ENCODE measurements at regions not wholly inside any gene's neighbourhood (a gene's known extent, or its start where the extent isn't known, plus 50 kb on each side); places are given as distances from the start of the nearest gene placed in this dataset.

GRCh38 chr13:80123945-80124344, 217.0 kb downstream of the SPRY2 start:
- DNase-seq = no peak
- Mint-ChIP-seq H3K27me3 (peaks cover 2% of the 10 kb centered on the region), H3K9me3 (no peaks in the 10 kb centered on the region), H3K4me3 (no peak overlapping the region), H3K36me3 (no peaks in the 10 kb centered on the region), H3K27ac (no peak overlapping the region), H3K4me1 (no peaks in the 10 kb centered on the region)
- ATAC-seq (ENCODE audit: low read depth) = no peak
- POLR2A ChIA-PET = no interaction called here

DNA sequence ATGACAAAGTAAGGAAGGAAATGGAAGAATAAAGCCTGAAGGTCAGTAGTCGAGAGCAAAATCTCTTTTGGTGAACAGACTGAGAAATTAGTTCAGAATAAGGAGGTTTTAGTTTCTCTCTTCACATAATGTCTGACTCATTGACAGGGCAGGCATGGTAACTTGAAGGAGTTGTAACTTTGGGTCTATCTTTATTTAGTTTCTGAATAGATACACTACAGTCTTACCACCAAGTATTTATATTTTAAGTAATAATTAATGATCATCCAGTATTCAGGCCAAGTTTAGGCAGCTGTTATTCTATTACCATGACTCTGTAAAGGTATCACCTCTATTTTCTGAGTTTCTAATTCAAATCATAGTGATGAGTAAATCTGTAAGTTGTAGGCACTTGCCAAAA, 219.9 kb downstream of the SPRY2 start:
- ATAC-seq (ENCODE audit: low read depth) (no peak), DNase-seq (no peak)
- Mint-ChIP-seq H3K4me1 (no peaks in the 10 kb centered on the region), H3K27me3 (peaks cover 2% of the 10 kb centered on the region), H3K36me3 (no peaks in the 10 kb centered on the region), H3K4me3 (no peak overlapping the region), H3K27ac (no peak overlapping the region), H3K9me3 (no peaks in the 10 kb centered on the region)
- POLR2A ChIA-PET = no interaction called here

- Mint-ChIP-seq H3K9me3 (no peaks in the 10 kb centered on the region), H3K27ac (no peak overlapping the region), H3K4me3 (no peak overlapping the region), H3K36me3 (no peaks in the 10 kb centered on the region), H3K27me3 (peaks cover 2% of the 10 kb centered on the region), H3K4me1 (no peaks in the 10 kb centered on the region)
- POLR2A ChIA-PET = no interaction called here
- ATAC-seq (ENCODE audit: low read depth) = no peak
- DNase-seq = no peak
Observed at GRCh38 chr13:80118506-80118905, 222.4 kb downstream of the SPRY2 start.

GRCh38 chr13:80118099-80118498, 222.8 kb downstream of the SPRY2 start:
- POLR2A ChIA-PET = no interaction called here
- H3K9me3 Mint-ChIP-seq = no peaks in the 10 kb centered on the region
- no peaks in the 10 kb centered on the region for H3K4me1 Mint-ChIP-seq
- no peak overlapping the region for H3K4me3 Mint-ChIP-seq
- no peak for DNase-seq
- ATAC-seq (ENCODE audit: low read depth) = no peak
- H3K27ac Mint-ChIP-seq = no peak overlapping the region
- H3K27me3 Mint-ChIP-seq = peaks cover 2% of the 10 kb centered on the region
- H3K36me3 Mint-ChIP-seq = no peaks in the 10 kb centered on the region

- peaks cover 2% of the 10 kb centered on the region for H3K27me3 Mint-ChIP-seq
- POLR2A ChIA-PET = no interaction called here
Observed at GRCh38 chr13:80117515-80117914, 223.4 kb downstream of the SPRY2 start.

GRCh38 chr13:80116107-80116506, 224.8 kb downstream of the SPRY2 start:
- peaks cover 2% of the 10 kb centered on the region for H3K27me3 Mint-ChIP-seq
- no peak overlapping the region for H3K4me3 Mint-ChIP-seq
- H3K9me3 Mint-ChIP-seq = no peaks in the 10 kb centered on the region
- POLR2A ChIA-PET = no interaction called here
- H3K27ac Mint-ChIP-seq = no peak overlapping the region
- no peak for ATAC-seq (ENCODE audit: low read depth)
- no peaks in the 10 kb centered on the region for H3K4me1 Mint-ChIP-seq
- no peaks in the 10 kb centered on the region for H3K36me3 Mint-ChIP-seq
- DNase-seq = no peak

More at GRCh38 chr13:80117515-80117914, 223.4 kb downstream of the SPRY2 start:
- no peaks in the 10 kb centered on the region for H3K36me3 Mint-ChIP-seq
- H3K4me3 Mint-ChIP-seq = no peak overlapping the region
- H3K9me3 Mint-ChIP-seq = no peaks in the 10 kb centered on the region
- H3K27ac Mint-ChIP-seq = no peak overlapping the region
- no peaks in the 10 kb centered on the region for H3K4me1 Mint-ChIP-seq
- no peak for ATAC-seq (ENCODE audit: low read depth)
- no peak for DNase-seq

DNA sequence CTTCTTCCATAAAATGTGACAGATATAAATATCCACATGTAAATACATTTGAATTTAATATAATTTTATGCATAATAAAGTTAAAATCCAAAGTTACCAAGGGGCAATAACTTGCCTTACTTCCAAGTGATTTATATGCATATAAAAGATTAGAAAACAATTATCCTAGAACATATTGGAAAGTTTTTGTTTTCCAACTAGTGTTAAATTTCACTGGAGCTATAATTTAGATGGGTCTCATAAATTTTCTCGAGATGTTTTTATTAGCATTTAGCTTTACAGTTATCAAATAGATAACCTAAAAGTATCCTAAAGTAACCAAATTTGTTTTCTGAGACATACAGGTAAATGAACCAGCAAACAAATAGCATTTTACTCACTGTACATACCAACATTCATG, 225.3 kb downstream of the SPRY2 start:
- Mint-ChIP-seq H3K4me1 (no peaks in the 10 kb centered on the region), H3K4me3 (no peak overlapping the region), H3K9me3 (no peaks in the 10 kb centered on the region), H3K36me3 (no peaks in the 10 kb centered on the region), H3K27ac (no peak overlapping the region), H3K27me3 (peaks cover 2% of the 10 kb centered on the region)
- no peak for ATAC-seq (ENCODE audit: low read depth)
- no peak for DNase-seq
- POLR2A ChIA-PET = no interaction called here

DNA sequence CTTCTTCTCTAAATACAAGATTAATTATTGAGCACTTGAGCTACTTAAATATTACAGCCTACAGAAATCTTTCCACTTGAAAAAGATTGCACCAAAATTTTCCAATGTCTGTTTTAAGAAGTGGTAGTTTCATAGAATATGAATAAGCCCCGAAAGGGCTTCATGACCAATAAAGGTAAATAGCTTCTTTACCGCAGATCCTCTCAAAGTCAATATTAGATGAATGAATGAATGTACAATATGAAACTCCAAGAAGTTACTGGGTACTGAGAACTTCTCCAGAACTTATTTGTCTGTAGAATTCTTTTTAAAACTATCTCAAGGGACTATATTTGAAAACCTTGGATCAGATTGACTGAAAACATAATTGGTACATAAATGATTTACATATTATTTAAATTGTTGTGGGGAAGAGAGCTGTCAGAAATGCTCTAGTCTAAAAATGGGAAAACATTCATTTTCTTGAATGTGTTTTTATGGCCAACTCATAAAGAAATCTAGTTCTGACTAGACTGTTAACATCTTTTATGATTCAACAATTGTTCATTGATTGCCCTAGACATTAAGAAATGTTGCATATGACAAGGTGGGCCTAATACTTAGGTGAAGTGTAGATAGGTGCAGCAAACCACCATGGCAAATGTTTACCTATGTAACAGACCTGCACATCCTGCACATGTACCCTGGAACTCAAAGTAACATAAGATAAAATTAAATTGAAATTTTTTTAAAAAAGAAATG, 227.0 kb downstream of the SPRY2 start:
- H3K9me3 Mint-ChIP-seq = no peaks in the 10 kb centered on the region
- ATAC-seq (ENCODE audit: low read depth) (no peak), DNase-seq (no peak)
- no peaks in the 10 kb centered on the region for H3K36me3 Mint-ChIP-seq
- no peak overlapping the region for H3K4me3 Mint-ChIP-seq
- POLR2A ChIA-PET = no interaction called here
- H3K27me3 Mint-ChIP-seq = no peaks in the 10 kb centered on the region
- H3K27ac Mint-ChIP-seq = no peak overlapping the region
- H3K4me1 Mint-ChIP-seq = no peaks in the 10 kb centered on the region

DNA sequence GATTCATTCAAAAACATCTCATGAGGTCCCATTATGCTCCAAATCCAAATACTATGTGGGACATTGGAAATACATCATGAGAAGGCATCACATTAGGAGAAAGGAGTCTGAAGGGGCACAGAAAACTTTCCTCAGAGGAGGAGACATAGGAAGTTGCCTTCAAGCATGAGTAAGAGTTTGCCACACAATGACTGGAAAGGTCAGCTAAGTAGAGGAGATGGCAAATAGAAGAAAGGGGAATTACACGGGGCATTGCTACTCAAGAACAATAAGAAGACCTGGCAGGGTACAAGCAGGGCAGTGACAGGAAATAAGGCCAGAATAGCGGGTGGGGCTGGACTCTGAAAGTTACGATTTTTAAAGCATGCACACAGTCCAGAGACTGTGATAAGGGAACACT, 231.6 kb downstream of the SPRY2 start:
- Mint-ChIP-seq H3K9me3 (peaks cover 2% of the 10 kb centered on the region), H3K4me3 (no peak overlapping the region), H3K4me1 (no peaks in the 10 kb centered on the region), H3K27ac (no peak overlapping the region), H3K27me3 (no peaks in the 10 kb centered on the region), H3K36me3 (no peaks in the 10 kb centered on the region)
- DNase-seq (no peak), ATAC-seq (ENCODE audit: low read depth) (no peak)
- POLR2A ChIA-PET = no interaction called here

DNA sequence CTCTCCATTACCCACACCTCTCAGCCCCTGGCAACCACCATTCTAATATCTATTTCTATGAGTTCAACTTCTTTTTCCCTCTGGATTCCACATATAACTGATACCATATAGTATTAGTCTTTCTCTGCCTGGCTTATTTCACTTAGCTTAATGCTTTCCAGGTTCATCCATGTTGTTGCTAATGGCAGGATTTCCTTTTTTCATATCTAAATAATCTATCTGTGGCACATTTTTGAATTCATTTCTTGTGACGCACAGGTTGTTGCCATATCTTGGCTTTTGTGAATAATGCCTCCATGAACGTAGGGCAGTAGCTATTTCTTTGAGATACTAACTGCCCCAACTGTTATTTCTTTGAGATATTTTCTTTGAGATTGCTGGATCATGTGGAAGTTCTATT, 235.6 kb downstream of the SPRY2 start:
- Mint-ChIP-seq H3K27ac (no peak overlapping the region), H3K27me3 (no peaks in the 10 kb centered on the region), H3K9me3 (peaks cover 2% of the 10 kb centered on the region), H3K36me3 (no peaks in the 10 kb centered on the region), H3K4me3 (no peak overlapping the region), H3K4me1 (no peaks in the 10 kb centered on the region)
- ATAC-seq (ENCODE audit: low read depth) (no peak), DNase-seq (no peak)
- POLR2A ChIA-PET = no interaction called here

GRCh38 chr13:80101040-80101439, 239.9 kb downstream of the SPRY2 start:
- no peak for ATAC-seq (ENCODE audit: low read depth)
- no peak overlapping the region for H3K4me3 Mint-ChIP-seq
- POLR2A ChIA-PET = no interaction called here
- no peak for DNase-seq
- no peak overlapping the region for H3K27ac Mint-ChIP-seq
- no peaks in the 10 kb centered on the region for H3K27me3 Mint-ChIP-seq
- H3K4me1 Mint-ChIP-seq = no peaks in the 10 kb centered on the region
- H3K36me3 Mint-ChIP-seq = no peaks in the 10 kb centered on the region
- H3K9me3 Mint-ChIP-seq = peaks cover 2% of the 10 kb centered on the region

DNA sequence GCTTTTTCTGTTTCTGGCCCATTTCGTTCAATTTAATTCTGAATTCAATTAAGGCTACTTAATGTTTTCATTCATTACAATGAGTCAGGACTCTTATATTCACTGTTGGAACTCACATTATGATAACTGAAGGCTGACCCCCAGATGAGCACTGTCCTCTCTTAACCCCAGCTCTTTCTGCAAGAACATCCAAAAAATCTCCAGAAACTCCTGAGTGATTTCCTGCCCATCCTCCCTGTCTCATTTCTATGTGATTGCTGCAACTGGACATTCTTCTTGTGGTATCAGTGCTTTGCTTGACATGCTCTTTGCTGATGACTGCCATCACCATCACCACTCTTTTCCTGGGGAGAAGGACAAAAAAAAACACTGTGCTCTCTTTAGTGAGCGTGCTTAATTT, 240.3 kb downstream of the SPRY2 start:
- POLR2A ChIA-PET = no interaction called here
- H3K4me3 Mint-ChIP-seq = no peak overlapping the region

DNA sequence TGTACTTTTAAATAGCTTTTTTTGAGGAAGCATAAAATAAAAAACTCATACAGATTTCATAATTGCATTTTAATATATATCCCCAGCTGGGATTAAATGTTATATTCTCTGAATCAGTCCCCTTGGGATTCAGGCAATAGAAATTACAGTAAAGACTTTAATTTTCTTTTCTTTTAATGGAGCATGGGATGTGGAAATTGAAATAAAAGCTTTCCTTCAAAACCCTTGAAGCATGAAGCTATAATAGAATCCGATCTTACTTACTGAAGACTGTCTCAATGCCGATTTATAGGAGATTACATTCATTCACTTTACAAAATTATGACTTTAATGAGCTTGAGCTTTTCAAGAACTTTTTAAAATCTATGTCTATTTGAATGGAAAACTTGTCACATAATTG, 243.4 kb downstream of the SPRY2 start:
- no peak overlapping the region for H3K27ac Mint-ChIP-seq
- POLR2A ChIA-PET = no interaction called here
- H3K4me3 Mint-ChIP-seq = no peak overlapping the region
- H3K27me3 Mint-ChIP-seq = no peaks in the 10 kb centered on the region
- H3K4me1 Mint-ChIP-seq = no peaks in the 10 kb centered on the region
- DNase-seq = no peak
- ATAC-seq (ENCODE audit: low read depth) = no peak
- no peaks in the 10 kb centered on the region for H3K36me3 Mint-ChIP-seq
- no peaks in the 10 kb centered on the region for H3K9me3 Mint-ChIP-seq

More for the DNA sequence above, 240.3 kb downstream of the SPRY2 start:
- H3K4me1 Mint-ChIP-seq = no peaks in the 10 kb centered on the region
- no peaks in the 10 kb centered on the region for H3K9me3 Mint-ChIP-seq
- DNase-seq = no peak
- no peak for ATAC-seq (ENCODE audit: low read depth)
- no peaks in the 10 kb centered on the region for H3K36me3 Mint-ChIP-seq
- no peaks in the 10 kb centered on the region for H3K27me3 Mint-ChIP-seq
- no peak overlapping the region for H3K27ac Mint-ChIP-seq

DNA sequence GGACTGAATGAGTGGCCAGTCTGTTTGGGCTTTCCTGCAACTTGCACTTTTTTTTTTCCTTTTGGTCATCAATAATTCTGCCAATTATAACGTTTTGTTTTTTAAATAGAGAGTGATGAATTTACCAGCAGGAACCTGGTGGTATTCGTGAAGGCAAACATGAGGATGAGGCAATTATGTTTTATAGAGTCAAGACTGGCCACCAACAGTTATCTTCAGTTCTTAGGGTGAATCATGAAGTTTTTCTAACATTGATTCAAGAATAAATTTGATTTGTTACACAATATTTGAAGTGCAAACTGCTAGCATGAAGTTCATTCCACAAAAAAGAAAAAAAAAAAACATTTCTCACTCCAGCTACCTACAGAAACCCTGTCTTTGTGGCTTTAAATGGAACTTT, 244.5 kb downstream of the SPRY2 start:
- Mint-ChIP-seq H3K27ac (no peak overlapping the region), H3K27me3 (no peaks in the 10 kb centered on the region), H3K4me3 (no peak overlapping the region), H3K4me1 (no peaks in the 10 kb centered on the region), H3K36me3 (no peaks in the 10 kb centered on the region), H3K9me3 (no peaks in the 10 kb centered on the region)
- POLR2A ChIA-PET = no interaction called here
- no peak for ATAC-seq (ENCODE audit: low read depth)
- no peak for DNase-seq

DNA sequence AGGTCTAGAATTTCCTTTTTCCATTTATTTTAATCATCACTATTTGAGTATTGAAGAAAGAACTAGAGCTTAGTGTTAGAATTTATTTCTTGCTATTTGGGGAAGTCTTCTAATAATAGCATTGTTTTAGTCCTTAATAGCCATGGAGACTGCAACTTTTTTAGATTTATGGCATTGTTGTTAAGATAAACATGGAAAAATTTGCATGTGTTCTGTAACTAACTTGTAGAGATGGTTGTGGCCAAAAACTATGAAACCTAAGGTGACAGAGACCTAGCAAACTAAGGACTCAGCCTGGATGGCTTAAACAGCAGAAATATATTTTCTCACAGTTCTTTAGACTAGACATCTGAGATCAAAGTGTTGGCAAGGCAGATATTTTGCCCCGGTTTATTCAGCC, 246.4 kb downstream of the SPRY2 start:
- ATAC-seq (ENCODE audit: low read depth) (no peak), DNase-seq (no peak)
- Mint-ChIP-seq H3K36me3 (no peaks in the 10 kb centered on the region), H3K27ac (no peak overlapping the region), H3K27me3 (peaks cover 4% of the 10 kb centered on the region), H3K4me3 (no peak overlapping the region), H3K4me1 (no peaks in the 10 kb centered on the region), H3K9me3 (no peaks in the 10 kb centered on the region)
- POLR2A ChIA-PET = no interaction called here

Data from activated naive CD8-positive, alpha-beta T cell treated with anti-CD3 and anti-CD28 coated beads, Interleukin-2, amount 10 ng/mL, durations not matched to agents 7 days and 5 days (primary cell).